Occipital lobe (tissue), 1 donor: ENCODE measurements at regions not wholly inside any gene's neighbourhood (a gene's known extent, or its start where the extent isn't known, plus 50 kb on each side); places are given as distances from the start of the nearest gene placed in this dataset.
A peak's percentile ranks its signal among the peaks of the same experiment; 100 is the strongest.
"Not testable (repeated sequence)": the region's sequence is repeated elsewhere in the genome, so short reads cannot be mapped to it uniquely, and the experiment has no call there.

Source experiments
- DNase-seq: peaks from one replicate; lab custom pipeline; 2025; lab: John Stamatoyannopoulos, UW

- DNase-seq = no peak
Measured at GRCh38 chr4:64216741-64217140, 192.5 kb downstream of the TECRL start.

- DNase-seq = no peak
Measured at GRCh38 chr4:64205376-64205775, 203.9 kb downstream of the TECRL start.

GRCh38 chr4:64200001-64200555 is 209.2 kb downstream of the TECRL start:
- no peak for DNase-seq

- DNase-seq = no peak
Measured at GRCh38 chr4:64195582-64195981, 213.7 kb downstream of the TECRL start.

GRCh38 chr4:64192731-64193412 is 216.4 kb downstream of the TECRL start:
- no peak for DNase-seq

- no peak for DNase-seq
Measured at GRCh38 chr4:64174247-64174882, 234.9 kb downstream of the TECRL start.

GRCh38 chr4:64166365-64166764 is 242.9 kb downstream of the TECRL start:
- no peak for DNase-seq

- peak; percentile 0 for DNase-seq
Measured at GRCh38 chr4:64158648-64159326, 250.5 kb downstream of the TECRL start.

GRCh38 chr4:64157397-64157796 is 251.9 kb downstream of the TECRL start:
- DNase-seq = no peak

GRCh38 chr4:64156253-64156652 is 253.0 kb downstream of the TECRL start:
- DNase-seq = no peak

GRCh38 chr4:64146030-64146429 is 263.2 kb downstream of the TECRL start:
- no peak for DNase-seq

- no peak for DNase-seq
Measured at GRCh38 chr4:64144994-64145393, 264.3 kb downstream of the TECRL start.

- no peak for DNase-seq
Measured at GRCh38 chr4:64130907-64131306, 278.3 kb downstream of the TECRL start.

- no peak for DNase-seq
Measured at GRCh38 chr4:64125354-64125753, 283.9 kb downstream of the TECRL start.

GRCh38 chr4:64121803-64122202 is 287.4 kb downstream of the TECRL start:
- DNase-seq = no peak

GRCh38 chr4:64105903-64106302 is 303.3 kb downstream of the TECRL start:
- no peak for DNase-seq

- no peak for DNase-seq
Measured at GRCh38 chr4:64095398-64095797, 313.9 kb downstream of the TECRL start.

- DNase-seq = no peak
Measured at GRCh38 chr4:64079316-64079715, 329.9 kb downstream of the TECRL start.

- DNase-seq = no peak
Measured at GRCh38 chr4:64068096-64068495, 341.2 kb downstream of the TECRL start.

GRCh38 chr4:64062991-64063390 is 346.3 kb downstream of the TECRL start:
- no peak for DNase-seq

- not testable (repeated sequence) for DNase-seq
Measured at GRCh38 chr4:64037033-64037432, 372.2 kb downstream of the TECRL start.

- DNase-seq = no peak
Measured at GRCh38 chr4:64022560-64022959, 386.7 kb downstream of the TECRL start.

GRCh38 chr4:64016893-64017292 is 392.4 kb downstream of the TECRL start:
- DNase-seq = no peak
